ENCODE measurements at regions not wholly inside any gene's neighbourhood (a gene's known extent, or its start where the extent isn't known, plus 50 kb on each side); places are given as distances from the start of the nearest gene placed in this dataset.

- no peak overlapping the region for H3K4me3 ChIP-seq (ENCODE audit: low read depth, low read length)
- H3K36me3 ChIP-seq (ENCODE audit: control insufficient read depth, insufficient read depth, low read length): no peaks in the 10 kb centered on the region
- peaks cover 3% of the 10 kb centered on the region for H3K27me3 ChIP-seq (ENCODE audit: control insufficient read depth, insufficient read depth, low read length)
- no peak for DNase-seq (ENCODE audit: low read depth)
- no peak for TF ChIP-seq CTCF (IDR thresholded peaks at IDR 0.05; ENCODE audit: insufficient read depth, low read length, poor library complexity, severe bottlenecking)
These were observed 125.0 kb downstream of the TEX36 start for GRCh38 chr10:125557801-125558505.

- Histone ChIP-seq H3K27me3 (ENCODE audit: control insufficient read depth, insufficient read depth, low read length) (peaks cover 3% of the 10 kb centered on the region), H3K36me3 (ENCODE audit: control insufficient read depth, insufficient read depth, low read length) (no peaks in the 10 kb centered on the region), H3K4me3 (ENCODE audit: low read depth, low read length) (no peak overlapping the region)
- DNase-seq (ENCODE audit: low read depth): no peak
- no peak for TF ChIP-seq CTCF (IDR thresholded peaks at IDR 0.05; ENCODE audit: insufficient read depth, low read length, poor library complexity, severe bottlenecking)
These were observed 125.7 kb downstream of the TEX36 start for GRCh38 chr10:125557311-125557710.

- no peak for TF ChIP-seq CTCF (IDR thresholded peaks at IDR 0.05; ENCODE audit: insufficient read depth, low read length, poor library complexity, severe bottlenecking)
- Histone ChIP-seq H3K36me3 (ENCODE audit: control insufficient read depth, insufficient read depth, low read length) (no peaks in the 10 kb centered on the region), H3K4me3 (ENCODE audit: low read depth, low read length) (no peak overlapping the region), H3K27me3 (ENCODE audit: control insufficient read depth, insufficient read depth, low read length) (peaks cover 3% of the 10 kb centered on the region)
- DNase-seq (ENCODE audit: low read depth): no peak
These were observed 126.1 kb downstream of the TEX36 start for GRCh38 chr10:125556882-125557281.

GRCh38 chr10:125555743-125556142 is 127.2 kb downstream of the TEX36 start:
- no peak for TF ChIP-seq CTCF (IDR thresholded peaks at IDR 0.05; ENCODE audit: insufficient read depth, low read length, poor library complexity, severe bottlenecking)
- no peak for DNase-seq (ENCODE audit: low read depth)
- Histone ChIP-seq H3K27me3 (ENCODE audit: control insufficient read depth, insufficient read depth, low read length) (peaks cover 3% of the 10 kb centered on the region), H3K36me3 (ENCODE audit: control insufficient read depth, insufficient read depth, low read length) (no peaks in the 10 kb centered on the region), H3K4me3 (ENCODE audit: low read depth, low read length) (no peak overlapping the region)

GRCh38 chr10:125555267-125555666 is 127.7 kb downstream of the TEX36 start:
- Histone ChIP-seq H3K27me3 (ENCODE audit: control insufficient read depth, insufficient read depth, low read length) (peaks cover 3% of the 10 kb centered on the region), H3K36me3 (ENCODE audit: control insufficient read depth, insufficient read depth, low read length) (no peaks in the 10 kb centered on the region), H3K4me3 (ENCODE audit: low read depth, low read length) (no peak overlapping the region)
- no peak for DNase-seq (ENCODE audit: low read depth)
- no peak for TF ChIP-seq CTCF (IDR thresholded peaks at IDR 0.05; ENCODE audit: insufficient read depth, low read length, poor library complexity, severe bottlenecking)

- Histone ChIP-seq H3K36me3 (ENCODE audit: control insufficient read depth, insufficient read depth, low read length) (no peaks in the 10 kb centered on the region), H3K27me3 (ENCODE audit: control insufficient read depth, insufficient read depth, low read length) (peaks cover 3% of the 10 kb centered on the region), H3K4me3 (ENCODE audit: low read depth, low read length) (no peak overlapping the region)
- DNase-seq (ENCODE audit: low read depth): no peak
- no peak for TF ChIP-seq CTCF (IDR thresholded peaks at IDR 0.05; ENCODE audit: insufficient read depth, low read length, poor library complexity, severe bottlenecking)
These were observed 128.2 kb downstream of the TEX36 start for GRCh38 chr10:125554753-125555152.

Data from kidney epithelial cell (primary cell).